Stimulated activated CD8-positive, alpha-beta memory T cell treated with anti-CD3 and anti-CD28 coated beads, Interleukin-15, amount 100 ng/mL, for 1 hour (primary cell): ENCODE measurements at regions not wholly inside any gene's neighbourhood (a gene's known extent, or its start where the extent isn't known, plus 50 kb on each side); places are given as distances from the start of the nearest gene placed in this dataset.

Source experiments
- DNase-seq: peaks from one replicate; pipeline ENCODE4 v3.0.0-alpha.2; 2020; ENCODE audit warnings: low read depth

DNA sequence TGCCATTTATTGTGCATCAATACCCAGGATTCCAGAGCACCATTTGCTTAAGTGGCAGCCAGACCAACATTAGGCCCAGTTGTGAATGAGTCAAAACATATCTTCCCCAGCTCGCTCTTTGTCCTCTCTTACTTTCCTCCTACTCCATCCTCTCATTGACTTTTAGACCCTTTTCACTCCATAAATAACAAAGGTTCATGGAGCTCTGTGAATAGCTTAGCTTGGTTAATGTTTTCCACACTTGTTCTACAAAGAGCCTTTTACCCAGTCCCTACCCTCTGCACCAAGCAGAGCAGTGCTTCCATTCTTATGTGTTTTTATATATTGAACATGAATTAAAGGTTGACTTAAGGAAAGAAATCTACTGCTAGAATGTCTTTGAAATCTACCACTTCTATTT is 625.8 kb upstream of the FANCL start:
- no peak for DNase-seq

DNA sequence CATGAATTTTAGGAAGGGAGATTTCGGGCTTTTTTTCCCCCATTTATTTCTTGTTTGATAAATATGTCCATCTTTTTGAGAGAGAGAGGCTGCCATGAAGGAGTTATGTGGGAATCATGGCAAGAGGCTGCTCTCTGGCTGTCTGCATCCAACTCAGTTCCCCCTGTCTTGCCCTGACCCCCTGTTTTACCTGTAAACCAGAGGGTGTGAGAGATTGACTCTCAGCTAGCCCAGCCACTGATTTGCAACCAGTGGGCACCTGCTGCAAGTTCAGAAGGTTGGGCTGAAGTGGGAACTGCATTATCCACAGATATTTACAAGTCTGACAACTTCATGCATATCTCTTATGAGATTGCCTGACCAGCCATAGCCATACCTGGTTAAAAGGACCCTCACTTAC is 625.4 kb upstream of the FANCL start:
- DNase-seq = no peak

DNA sequence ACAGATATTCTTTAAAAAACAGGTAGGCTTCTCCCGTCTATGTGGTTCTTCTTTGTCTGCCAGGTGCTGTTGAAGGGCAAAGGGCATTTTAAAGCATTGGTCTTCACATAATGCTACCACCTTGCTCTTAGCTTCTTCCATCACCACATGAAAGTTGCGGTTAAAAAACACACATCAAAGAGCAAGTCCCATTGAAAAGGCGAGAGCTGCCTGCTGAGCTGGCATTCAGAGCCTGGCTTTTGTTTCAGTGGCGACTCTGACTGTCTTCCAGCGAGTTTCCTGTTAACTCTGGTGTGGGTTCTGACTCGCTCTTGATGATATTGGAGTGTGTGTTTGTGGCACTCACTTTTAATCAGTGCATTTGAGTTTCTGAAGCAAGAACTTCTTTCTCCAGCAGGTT is 624.9 kb upstream of the FANCL start:
- no peak for DNase-seq

DNA sequence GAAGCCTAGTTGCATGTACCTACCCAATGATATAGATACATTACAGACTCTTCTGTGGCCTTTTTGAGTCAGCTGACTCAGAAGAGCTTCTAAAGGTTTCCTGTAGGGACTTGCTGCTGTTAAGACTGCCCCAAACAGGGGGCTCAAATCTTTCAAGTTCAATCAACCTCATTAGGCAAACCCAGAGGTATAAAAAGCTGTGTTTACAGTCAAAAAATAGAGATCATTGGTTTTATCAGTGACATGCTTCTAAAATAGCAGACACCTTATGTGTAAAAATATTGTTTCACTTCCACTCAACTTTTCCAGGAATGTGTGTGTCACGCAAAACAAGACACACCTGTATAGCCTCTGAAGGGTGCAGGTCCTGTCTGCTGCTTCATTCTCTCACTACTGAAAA is 624.3 kb upstream of the FANCL start:
- DNase-seq = no peak

DNA sequence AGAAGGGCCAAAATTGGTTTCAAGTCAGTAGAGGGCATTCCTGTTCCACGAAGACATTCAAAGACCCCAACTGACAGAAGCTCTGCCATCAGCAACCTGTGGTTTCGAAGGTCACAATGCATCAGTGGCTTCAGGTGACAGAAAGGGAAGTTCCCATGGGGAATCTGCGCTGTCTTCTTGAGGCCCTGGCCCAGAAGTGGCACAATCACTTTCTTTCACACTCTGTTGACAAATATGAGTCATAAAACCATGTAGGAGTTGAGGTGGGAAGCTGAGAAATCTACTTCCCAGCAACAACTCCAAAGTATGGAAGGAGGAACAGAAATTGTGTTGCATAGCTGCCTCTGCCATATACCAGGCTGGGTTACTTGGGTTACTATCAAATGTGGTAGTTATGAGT is 621.1 kb upstream of the FANCL start:
- no peak for DNase-seq

DNA sequence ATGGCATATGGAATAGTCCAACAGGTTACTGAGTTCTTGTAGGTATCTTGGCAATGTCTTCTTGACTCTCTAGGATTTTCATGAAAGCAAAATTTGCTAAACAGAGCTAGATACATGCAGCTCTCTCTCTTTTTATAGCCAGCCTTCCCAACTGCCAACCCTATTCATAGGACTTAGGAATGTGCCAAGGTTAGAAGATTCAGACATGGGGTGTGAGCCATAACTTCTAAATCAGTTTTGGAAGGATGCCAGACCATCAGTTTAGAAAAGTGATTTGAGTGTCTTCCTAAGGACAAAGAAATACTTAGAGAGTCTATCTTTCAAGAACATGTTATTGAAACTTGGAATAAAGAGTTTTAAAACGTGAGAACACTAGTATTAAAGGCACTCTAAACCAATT is 619.5 kb upstream of the FANCL start:
- DNase-seq = no peak

DNA sequence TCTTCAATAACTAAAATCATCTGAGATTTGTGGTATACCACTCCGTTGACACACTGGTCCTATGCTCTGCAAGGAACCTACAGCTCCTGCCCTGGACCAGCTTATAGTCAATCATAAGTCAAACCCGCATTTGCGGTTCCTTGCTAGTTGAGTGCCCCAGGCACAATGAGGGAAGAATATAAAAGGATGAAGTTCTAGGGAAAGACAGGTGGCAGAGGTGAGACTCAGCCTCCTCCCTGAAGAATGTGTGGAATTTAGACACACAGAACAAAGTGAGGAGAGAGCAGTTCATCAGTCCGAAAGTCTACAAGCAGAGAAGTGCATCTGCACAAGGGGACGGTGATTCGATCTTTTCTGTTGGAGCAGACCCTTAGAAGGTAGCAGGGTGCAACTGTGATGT is 615.0 kb upstream of the FANCL start:
- DNase-seq = no peak

DNA sequence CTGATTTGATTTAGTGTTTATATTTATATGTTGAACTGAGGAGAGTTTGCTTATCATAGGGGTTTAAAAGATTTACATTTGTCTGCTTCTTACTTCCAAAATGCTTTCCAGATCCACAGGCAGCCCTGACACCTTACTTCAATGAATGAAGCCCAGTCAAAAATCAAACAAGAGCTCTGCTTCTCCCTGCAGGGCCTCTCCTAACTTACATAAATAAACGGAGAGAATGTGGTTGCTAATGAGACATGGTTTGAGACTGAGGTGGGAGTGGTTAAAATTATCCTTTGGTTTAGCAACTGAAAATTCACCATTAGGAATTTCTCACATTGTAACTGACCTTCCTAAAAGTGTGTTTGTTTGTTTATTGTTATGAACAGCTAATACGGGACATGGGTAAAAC is 612.3 kb upstream of the FANCL start:
- DNase-seq = no peak

DNA sequence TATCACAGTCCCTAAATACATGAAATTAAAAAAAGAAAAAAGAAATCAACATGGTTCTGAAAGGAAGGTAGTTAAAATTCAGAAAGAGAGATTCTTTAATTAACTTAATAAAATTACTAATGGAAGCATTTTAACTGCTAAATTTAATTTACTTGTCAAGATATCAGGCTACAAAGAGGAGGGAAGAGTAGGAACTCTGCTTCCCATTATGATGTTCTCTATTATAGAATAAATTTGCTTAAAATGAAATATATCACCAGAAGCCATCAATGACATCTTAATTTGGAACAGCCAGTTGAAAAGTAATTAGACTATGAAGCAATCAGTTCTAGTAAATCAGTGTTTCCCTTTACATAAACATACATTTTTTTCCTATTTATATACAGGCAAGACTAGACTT is 611.8 kb upstream of the FANCL start:
- DNase-seq = no peak

DNA sequence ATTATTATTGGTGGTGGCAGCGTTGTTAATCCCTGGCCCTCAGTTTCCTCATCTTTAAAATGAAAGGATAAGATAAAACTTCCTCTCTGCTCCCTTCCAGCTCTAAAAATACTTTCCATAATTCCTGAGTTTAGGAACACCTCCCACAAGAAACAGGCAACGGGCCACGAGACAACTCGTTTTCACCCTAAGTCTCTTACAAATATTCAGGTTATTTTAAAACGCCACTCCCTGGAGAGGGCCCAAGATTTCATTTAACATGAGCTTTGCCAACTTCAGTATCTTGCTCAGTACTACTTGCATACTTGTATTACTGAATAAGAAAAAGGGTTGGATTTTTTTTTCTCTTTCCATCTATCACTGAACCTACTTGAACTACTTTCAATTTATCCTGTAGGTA is 611.1 kb upstream of the FANCL start:
- no peak for DNase-seq

DNA sequence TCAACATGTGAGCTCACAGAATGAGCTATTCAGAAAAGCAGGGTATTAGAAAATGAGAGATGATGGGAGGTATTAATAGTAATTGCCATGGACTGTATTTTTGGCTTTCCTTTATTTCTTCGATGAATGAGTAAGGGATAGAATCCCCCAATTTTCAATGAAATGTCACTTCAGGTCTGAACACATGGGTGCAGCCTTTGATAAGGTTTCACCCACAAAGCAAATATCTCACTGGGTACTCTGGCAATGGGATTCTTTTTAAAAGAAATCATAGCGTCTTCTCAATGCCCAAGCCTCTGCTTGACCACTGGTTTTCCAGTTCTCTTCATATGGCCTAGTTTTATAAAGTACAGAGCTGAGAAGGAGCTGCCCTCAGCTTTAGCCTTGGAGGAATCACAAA is 610.5 kb upstream of the FANCL start:
- no peak for DNase-seq

DNA sequence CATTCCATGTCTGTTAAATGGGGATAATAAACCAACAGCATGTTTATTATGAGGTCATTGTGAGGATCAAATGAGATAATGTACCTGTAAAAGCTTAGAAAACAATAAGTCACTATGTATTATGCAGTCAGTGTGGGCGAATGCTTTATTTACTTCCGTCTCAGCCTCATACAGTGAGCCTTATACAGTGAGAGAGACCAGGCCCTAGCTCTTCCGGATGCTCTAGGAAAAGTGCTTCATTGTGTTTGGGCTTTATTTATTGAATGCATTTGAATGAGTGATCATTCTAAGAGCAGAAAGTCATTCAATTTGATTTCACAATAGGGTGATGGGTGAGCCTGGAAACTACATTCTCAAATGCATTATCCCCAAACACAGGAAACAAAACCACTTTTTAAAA is 603.9 kb upstream of the FANCL start:
- DNase-seq = no peak

DNA sequence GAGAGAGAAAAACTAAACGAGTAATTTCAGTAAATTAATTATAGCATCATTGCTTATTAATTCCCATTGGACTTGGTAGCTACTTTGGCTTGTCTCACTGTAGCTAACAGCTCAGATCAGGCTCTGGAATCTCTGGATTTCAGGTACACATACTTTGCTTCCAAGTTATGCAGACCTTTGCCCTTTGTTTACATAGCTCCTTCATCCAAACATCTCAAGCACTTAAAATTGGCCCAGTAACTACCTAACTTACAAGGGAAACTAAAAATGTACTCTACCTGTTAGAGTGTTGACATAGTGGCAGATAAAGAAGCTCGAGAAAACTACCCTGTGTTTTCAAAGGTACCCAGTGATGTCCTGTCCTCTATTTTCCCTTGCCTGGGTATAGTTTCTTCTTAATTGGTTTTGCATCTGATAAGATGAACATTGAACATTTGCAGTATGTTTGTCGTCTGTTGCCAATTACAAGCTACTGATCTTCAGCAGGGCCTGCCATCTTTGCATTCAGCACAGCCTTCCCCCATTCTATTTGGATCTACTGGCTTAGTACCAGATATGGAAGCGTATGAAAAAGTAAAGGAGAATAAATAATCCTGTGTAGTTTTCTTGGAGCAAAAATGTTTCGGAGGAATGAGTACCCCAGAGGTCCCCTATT is 601.5 kb upstream of the FANCL start:
- no peak for DNase-seq

DNA sequence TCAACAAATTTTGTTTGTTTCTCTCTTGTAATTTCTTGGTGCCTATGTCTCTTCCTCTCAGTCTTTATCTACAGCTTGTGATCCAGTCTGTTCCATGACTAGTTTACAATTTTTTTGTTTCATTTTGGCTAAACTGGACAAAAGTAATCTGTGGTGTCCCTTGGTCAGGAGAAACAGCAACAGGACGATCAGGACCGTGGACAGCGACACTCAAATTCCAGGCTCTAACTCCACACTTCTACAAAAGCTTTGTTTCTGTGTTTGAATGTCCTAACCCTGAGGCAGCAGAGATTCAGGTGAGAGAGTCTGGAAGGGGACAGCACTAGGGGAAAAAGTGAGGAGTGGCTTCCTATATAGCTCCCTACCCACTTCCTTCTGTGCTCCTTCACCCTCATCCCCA is 593.3 kb upstream of the FANCL start:
- no peak for DNase-seq

DNA sequence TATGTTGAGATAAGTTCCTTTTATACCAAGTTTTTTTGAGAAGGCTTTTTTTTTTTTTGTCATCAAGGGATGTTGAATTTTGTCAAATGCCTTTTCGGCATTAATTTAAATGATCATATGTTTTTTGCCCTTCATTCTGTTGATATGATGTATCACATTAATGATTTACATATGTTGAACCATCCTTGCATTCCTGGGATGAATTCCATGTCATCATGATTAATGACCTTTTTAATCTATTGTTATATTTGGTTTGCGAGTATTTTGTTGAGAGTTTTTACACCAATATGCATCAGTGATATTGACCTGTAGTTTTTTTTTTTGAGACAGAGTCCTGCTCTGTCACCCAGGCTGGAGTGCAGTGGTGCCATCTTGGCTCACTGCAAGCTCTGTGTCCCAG is 585.7 kb upstream of the FANCL start:
- no peak for DNase-seq

DNA sequence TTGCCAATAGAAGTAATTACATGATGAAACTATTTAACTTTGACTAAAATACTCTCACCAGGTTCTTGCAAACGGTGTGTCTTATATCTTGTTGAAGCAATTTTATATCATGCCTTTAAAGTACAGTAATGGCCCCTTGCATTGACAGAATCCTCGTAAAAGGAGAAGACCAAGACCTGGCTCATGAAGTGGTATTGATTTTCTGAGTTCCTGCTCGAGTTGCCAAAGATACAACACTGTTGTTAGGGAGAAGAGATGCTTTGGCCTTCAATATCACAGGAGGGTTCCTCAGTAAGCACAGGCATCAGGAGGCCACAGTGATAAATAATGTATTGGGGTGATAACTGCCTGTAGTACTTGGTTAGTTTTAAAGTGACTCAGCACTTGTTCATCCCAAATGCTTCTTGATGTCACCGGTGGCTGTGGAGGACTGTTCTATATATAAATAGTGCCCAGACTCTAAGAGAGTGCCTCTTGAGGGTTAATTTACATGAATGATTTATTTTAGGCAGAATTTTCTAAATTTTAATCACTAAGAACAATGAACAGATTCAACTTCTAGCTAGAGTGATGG is 571.7 kb upstream of the FANCL start:
- DNase-seq = no peak

DNA sequence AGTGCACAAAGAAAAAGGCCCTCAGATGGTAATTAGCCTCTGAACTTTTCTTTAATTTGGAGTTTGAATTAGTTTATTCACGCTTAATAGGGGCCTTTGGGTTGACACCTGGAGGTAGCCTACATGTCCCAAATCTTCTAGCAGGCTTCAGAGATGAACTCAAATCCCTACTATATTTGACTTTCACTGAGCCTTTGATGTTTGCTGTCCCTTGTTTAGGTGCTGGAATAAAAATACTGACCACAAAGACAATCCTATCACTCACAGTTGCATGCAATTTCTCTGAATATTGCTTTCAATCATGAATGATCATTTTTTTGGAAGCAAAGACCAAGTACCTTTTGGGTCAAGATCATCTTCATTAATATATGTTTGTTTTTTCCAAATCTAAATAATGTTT is 564.0 kb upstream of the FANCL start:
- no peak for DNase-seq

DNA sequence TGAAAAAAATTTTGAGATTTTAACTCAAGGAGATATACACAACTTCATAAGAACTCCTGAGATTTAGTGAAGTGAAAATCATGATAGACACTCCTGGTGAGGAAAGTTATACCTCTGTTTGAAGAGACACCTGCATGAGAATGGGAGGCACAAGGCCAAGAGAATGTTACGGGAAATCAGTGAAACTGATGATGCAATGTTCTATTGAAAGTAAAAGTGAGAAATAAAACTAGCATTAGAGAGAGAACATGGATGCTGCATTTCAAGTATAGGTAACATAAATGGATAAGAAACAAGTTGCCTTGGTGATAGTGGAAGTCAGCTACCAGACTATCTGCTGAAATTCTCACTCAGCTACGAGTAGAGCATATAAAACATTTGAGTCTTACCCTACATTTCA is 562.1 kb upstream of the FANCL start:
- no peak for DNase-seq

DNA sequence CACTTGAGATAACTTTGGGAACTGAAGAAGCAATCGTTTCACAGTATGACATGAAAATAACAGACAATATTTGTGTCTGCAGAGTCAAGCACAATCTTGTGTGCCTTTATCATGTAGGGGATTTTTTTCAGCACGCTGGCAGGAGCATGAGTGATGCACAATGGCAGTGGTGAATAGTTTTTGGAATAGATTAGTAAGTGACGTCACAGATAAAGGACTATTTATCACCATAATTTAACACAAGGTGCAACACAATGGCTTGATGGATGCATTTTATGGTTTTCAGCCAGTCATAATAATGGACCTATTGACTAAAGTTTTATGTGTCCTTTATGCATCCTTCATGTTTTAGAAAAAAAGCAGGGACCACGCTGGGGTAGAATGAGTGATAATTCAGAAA is 559.8 kb upstream of the FANCL start:
- DNase-seq = no peak

DNA sequence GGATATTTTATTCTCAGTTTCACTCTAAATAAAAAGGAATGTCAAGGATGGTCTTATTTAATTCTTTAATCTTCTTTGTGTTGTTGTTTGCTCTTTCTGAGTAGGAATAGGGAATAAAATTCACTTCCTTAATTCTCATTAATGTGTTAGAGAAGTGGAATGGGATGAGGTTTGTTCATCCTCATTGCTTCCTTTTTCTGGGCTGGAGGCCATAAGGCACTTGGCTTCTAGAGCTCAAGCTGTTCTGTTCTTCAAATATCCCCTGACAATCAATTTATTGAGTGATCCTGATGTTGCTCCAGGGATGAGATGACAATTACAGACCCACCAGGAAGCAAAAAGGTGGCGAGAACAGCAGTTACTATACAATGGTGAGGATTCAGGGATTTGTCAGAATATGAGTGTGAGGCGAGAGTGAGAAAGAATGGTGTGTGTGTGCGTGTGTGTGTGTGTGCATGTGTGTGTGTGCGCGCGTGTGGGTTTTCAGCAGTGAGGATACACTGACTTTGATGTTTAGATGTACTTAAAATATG is 557.6 kb upstream of the FANCL start:
- no peak for DNase-seq

DNA sequence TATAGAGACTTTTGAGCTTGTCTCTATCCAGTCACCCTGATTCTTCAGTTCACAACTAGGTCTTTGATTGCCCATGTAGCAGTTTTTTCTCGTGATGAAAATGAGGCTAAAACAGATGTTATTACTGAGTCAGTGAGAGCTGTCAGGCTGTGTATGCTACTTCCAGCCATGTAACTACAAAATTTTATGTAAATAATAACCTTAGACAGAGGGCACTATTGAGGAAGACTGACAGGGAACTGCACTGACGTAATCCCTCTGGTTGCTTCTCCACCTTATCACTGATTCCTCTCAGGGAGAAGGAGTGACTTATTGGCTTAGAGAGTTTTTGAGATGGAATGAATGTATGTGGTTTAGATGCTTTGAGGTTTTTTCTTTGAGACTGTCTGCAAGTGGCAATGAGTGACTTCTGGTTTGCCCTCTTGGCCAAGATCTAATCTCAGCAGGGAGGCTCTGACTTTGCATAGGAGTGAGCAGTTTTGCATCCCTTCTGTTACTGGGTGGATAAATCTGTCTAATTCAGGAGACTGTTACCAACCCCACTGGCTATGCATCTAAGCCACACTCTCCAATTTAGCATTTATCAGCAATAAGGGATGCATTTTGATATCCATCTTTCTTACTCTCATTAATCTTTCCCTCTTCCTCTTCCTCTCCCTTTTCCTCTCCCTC is 555.2 kb upstream of the FANCL start:
- DNase-seq = no peak

DNA sequence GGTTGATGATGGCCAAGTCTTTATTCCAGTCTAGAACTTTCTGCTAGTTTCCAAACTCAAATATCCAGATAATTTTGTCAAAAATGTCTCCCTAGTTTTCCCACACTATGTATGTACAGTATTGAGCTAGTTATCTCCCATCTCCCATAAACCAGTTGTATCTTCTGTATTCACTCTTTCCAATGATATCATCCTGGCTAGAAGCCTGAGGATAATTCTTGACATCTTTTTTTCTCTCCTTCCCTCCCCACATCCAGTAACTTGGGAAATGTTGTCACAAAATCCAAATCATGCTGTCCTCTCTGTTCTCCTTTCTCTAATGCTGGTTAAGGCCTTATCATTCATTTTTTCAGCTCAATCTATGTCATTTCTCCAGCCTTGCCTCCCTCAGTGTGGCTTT is 553.8 kb upstream of the FANCL start:
- DNase-seq = no peak

DNA sequence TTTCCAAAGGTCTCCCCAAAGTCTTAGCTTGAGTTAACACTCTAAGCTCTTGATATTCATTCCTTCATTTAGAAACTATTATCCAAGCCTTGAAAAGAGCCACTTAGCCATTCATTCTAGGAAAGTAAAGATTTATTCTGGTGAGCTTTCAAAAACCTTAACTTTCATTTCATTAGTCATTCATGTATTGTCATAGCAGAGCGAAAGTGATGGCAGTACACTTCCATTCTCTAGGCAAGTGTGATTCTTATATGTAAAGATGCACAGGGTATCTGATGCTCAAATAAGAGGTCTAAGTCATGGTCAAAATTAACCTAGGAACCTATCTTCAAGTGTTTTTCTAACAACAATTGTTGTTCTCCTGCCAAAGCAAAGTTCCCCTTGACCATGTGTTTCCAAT is 553.0 kb upstream of the FANCL start:
- no peak for DNase-seq

DNA sequence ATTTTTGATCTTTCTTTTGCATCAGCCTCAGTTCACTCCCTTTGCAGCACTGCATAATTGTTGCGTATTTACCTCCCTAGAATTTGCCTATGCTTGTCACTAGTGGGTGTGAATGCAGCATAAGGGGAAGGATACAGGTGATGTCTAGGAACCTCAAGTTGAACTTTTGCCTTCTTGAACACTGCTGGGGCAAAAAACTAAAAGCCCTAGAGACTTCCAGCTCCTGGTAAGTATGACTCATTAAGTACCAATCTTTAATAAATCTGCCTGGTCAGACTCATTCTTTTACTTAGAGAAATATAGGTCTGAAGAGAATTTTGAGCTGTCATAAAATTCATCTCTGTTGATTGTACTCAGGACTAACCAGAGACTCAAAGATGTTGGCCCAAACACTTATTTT is 547.3 kb upstream of the FANCL start:
- DNase-seq = no peak
